IMR-90 (cell line): ENCODE measurements at regions not wholly inside any gene's neighbourhood (a gene's known extent, or its start where the extent isn't known, plus 50 kb on each side); places are given as distances from the start of the nearest gene placed in this dataset.

Experiments
- ATAC-seq: fragments of 200-7000 bp; cut with Tn5 transposase; 2 replicates; pipeline ENCODE4 v1.9.1; 2020; ENCODE audit warnings: low read depth, mild to moderate bottlenecking, moderate library complexity
- BruUV-seq: library from RNA; stranded (reverse); fragments of 400-500 nt; replicated peaks from 2 replicates; lab custom pipeline; 2021; lab: Mats Ljungman, UMichigan
- CTCF ChIA-PET: fragments of 300-600 bp; formaldehyde crosslinking; extraction: SDS; loops from one replicate; lab custom pipeline; 2021; ENCODE audit warnings: antibody characterized with exemption; lab: Yijun Ruan, JAX
- POLR2A ChIA-PET: fragments of 300-600 bp; sonication (Branson Sonifier 250); formaldehyde crosslinking; loops from one replicate; lab custom pipeline; 2022; ENCODE audit warnings: antibody characterized with exemption; ENCODE audit not compliant: unreplicated experiment; lab: Charles Lee
- DNase-seq: peaks from one replicate; pipeline ENCODE4 v3.0.0; 2013
- H2AFZ ChIP-seq: replicated peaks from 2 replicates; pipeline ENCODE3; 2013; ENCODE audit warnings: low read length, mild to moderate bottlenecking; ENCODE audit not compliant: poor library complexity
- H2AK5ac ChIP-seq: 2 replicates; pipeline ENCODE4 v1.6.1; 2013; ENCODE audit warnings: low read depth, low read length, inconsistent platforms
- H2AK9ac ChIP-seq: replicated peaks from 2 replicates; pipeline ENCODE3; 2013; ENCODE audit warnings: mild to moderate bottlenecking, low read depth, low read length, moderate library complexity; ENCODE audit not compliant: poor library complexity
- H2BK120ac ChIP-seq: 2 replicates; pipeline ENCODE4 v1.6.1; 2013; ENCODE audit warnings: low read depth, low read length, inconsistent platforms
- H2BK15ac ChIP-seq: 3 replicates; pipeline ENCODE4 v1.6.1; 2013; ENCODE audit warnings: low read depth, low read length, inconsistent platforms
- H2BK20ac ChIP-seq: 2 replicates; pipeline ENCODE4 v1.6.1; 2013; ENCODE audit warnings: low read depth, mild to moderate bottlenecking, inconsistent platforms, low read length, moderate library complexity
- H2BK5ac ChIP-seq: 2 replicates; pipeline ENCODE4 v1.6.1; 2013; ENCODE audit warnings: mild to moderate bottlenecking, low read depth, low read length, inconsistent platforms; ENCODE audit not compliant: poor library complexity, severe bottlenecking
- H3K14ac ChIP-seq: replicated peaks from 2 replicates; pipeline ENCODE4 v1.6.1; 2013; ENCODE audit warnings: low read depth, low read length, inconsistent platforms
- H3K18ac ChIP-seq: 2 replicates; pipeline ENCODE4 v1.6.1; 2013; ENCODE audit warnings: low read depth, low read length, control low read depth
- H3K23ac ChIP-seq: 2 replicates; pipeline ENCODE4 v1.6.1; 2013; ENCODE audit warnings: low read depth, low read length, inconsistent platforms
- H3K27ac ChIP-seq: 2 replicates; pipeline ENCODE4 v1.5.1; 2013; ENCODE audit warnings: mild to moderate bottlenecking, control low read depth, low read length; ENCODE audit not compliant: insufficient read depth
- H3K27me3 ChIP-seq: 2 replicates; pipeline ENCODE4 v1.6.1; 2013; ENCODE audit warnings: low read length; ENCODE audit not compliant: control insufficient read depth, insufficient read depth
- H3K36me3 ChIP-seq: 2 replicates; pipeline ENCODE4 v1.6.1; 2013; ENCODE audit warnings: low read length, mixed read lengths; ENCODE audit not compliant: control insufficient read depth, insufficient read depth
- H3K4ac ChIP-seq: 2 replicates; pipeline ENCODE4 v1.6.1; 2013; ENCODE audit warnings: low read depth, low read length, inconsistent platforms
- H3K4me1 ChIP-seq: 2 replicates; pipeline ENCODE4 v1.6.1; 2013; ENCODE audit warnings: low read length, mixed read lengths; ENCODE audit not compliant: control insufficient read depth, insufficient read depth
- H3K4me2 ChIP-seq: 2 replicates; pipeline ENCODE4 v1.6.1; 2013; ENCODE audit warnings: low read depth, mild to moderate bottlenecking, control low read depth, low read length, moderate library complexity
- H3K4me3 ChIP-seq: 2 replicates; pipeline ENCODE4 v1.5.1; 2013; ENCODE audit warnings: low read depth, mild to moderate bottlenecking, control low read depth, low read length, moderate library complexity; ENCODE audit not compliant: insufficient read depth
- H3K56ac ChIP-seq: 2 replicates; pipeline ENCODE4 v1.6.1; 2013; ENCODE audit warnings: low read length, inconsistent platforms; ENCODE audit not compliant: insufficient read depth; ENCODE audit errors: extremely low read depth
- H3K79me1 ChIP-seq, 2 experiments: 2 replicates each; pipeline ENCODE4 v1.6.1; 2013; ENCODE audit warnings: low read length in 2 of 2, inconsistent platforms in 1 of 2, low read depth in 1 of 2
- H3K9ac ChIP-seq: 2 replicates; pipeline ENCODE4 v1.6.1; 2013; ENCODE audit warnings: low read depth, low read length, control low read depth
- H3K9me1 ChIP-seq: 2 replicates; pipeline ENCODE4 v1.6.1; 2013; ENCODE audit warnings: low read length, inconsistent platforms; ENCODE audit not compliant: insufficient read depth
- H3K9me3 ChIP-seq: 2 replicates; pipeline ENCODE4 v1.6.1; 2013; ENCODE audit warnings: low read length; ENCODE audit not compliant: control insufficient read depth, insufficient read depth
- H4K20me1 ChIP-seq: 2 replicates; pipeline ENCODE4 v1.6.1; 2013; ENCODE audit warnings: low read length, inconsistent platforms; ENCODE audit not compliant: insufficient read depth
- H4K5ac ChIP-seq: 2 replicates; pipeline ENCODE4 v1.6.1; 2013; ENCODE audit warnings: mild to moderate bottlenecking, low read depth, low read length, control low read depth
- H4K8ac ChIP-seq, 2 experiments: 2 replicates each; pipeline ENCODE4 v1.6.1; 2013; ENCODE audit warnings: low read depth in 2 of 2, low read length in 2 of 2, control low read depth in 1 of 2, inconsistent platforms in 1 of 2
- H4K91ac ChIP-seq: 2 replicates; pipeline ENCODE4 v1.6.1; 2013; ENCODE audit warnings: low read depth, low read length, inconsistent platforms; ENCODE audit not compliant: insufficient read depth
- BHLHE40 ChIP-seq: fragments of 150-350 bp; IDR thresholded peaks from 2 replicates; pipeline ENCODE4 v1.6.1; 2016; ENCODE audit warnings: mild to moderate bottlenecking, low read depth, low read length
- CEBPB ChIP-seq: IDR thresholded peaks from 2 replicates; pipeline ENCODE4 v1.6.1; 2012; ENCODE audit warnings: low read depth, low read length, improper control_type of control experiment
- CHD1 ChIP-seq: IDR thresholded peaks from 2 replicates; pipeline ENCODE4 v1.6.1; 2012; ENCODE audit warnings: low read depth, low read length, improper control_type of control experiment
- FOS ChIP-seq: fragments of 150-350 bp; IDR thresholded peaks from 2 replicates; pipeline ENCODE4 v1.6.1; 2016; ENCODE audit warnings: low read depth, low read length
- MAFK ChIP-seq: IDR thresholded peaks from 2 replicates; pipeline ENCODE4 v1.6.1; 2012; ENCODE audit warnings: low read depth, low read length, improper control_type of control experiment
- MAZ ChIP-seq: IDR thresholded peaks from 2 replicates; pipeline ENCODE4 v1.6.1; 2012; ENCODE audit warnings: low read depth, mild to moderate bottlenecking, low read length, improper control_type of control experiment, moderate library complexity, borderline replicate concordance
- MXI1 ChIP-seq: IDR thresholded peaks from 2 replicates; pipeline ENCODE4 v1.6.1; 2012; ENCODE audit warnings: low read depth, mild to moderate bottlenecking, low read length, moderate library complexity, borderline replicate concordance
- NFE2L2 ChIP-seq: fragments of 150-350 bp; IDR thresholded peaks from 2 replicates; pipeline ENCODE4 v1.6.1; 2016; ENCODE audit warnings: low read depth, mild to moderate bottlenecking, low read length
- POLR2A ChIP-seq: IDR thresholded peaks from 2 replicates; pipeline ENCODE4 v1.6.1; 2012; ENCODE audit warnings: mild to moderate bottlenecking, low read depth, low read length
- RAD21 ChIP-seq: IDR thresholded peaks from 2 replicates; pipeline ENCODE4 v1.6.1; 2012; ENCODE audit warnings: low read length, improper control_type of control experiment
- RCOR1 ChIP-seq: IDR thresholded peaks from 2 replicates; pipeline ENCODE4 v1.6.1; 2012; ENCODE audit warnings: mild to moderate bottlenecking, low read length, improper control_type of control experiment; ENCODE audit not compliant: insufficient replicate concordance
- RFX5 ChIP-seq: IDR thresholded peaks from 2 replicates; pipeline ENCODE4 v1.8.0; 2012; ENCODE audit warnings: low read depth, mild to moderate bottlenecking, low read length, moderate library complexity
- SMC3 ChIP-seq: fragments of 150-350 bp; IDR thresholded peaks from 2 replicates; pipeline ENCODE4 v1.6.1; 2016; ENCODE audit warnings: low read depth, mild to moderate bottlenecking, antibody characterized with exemption, low read length, moderate library complexity
- WGBS, 2 experiments: methylation state at CpG; one replicate each; pipeline versions ENCODE4 v1.1.5 to v1.1.7; 2013; ENCODE audit warnings: missing lambda C conversion rate in 2 of 2; ENCODE audit not compliant: insufficient read length in 1 of 2; ENCODE audit errors: extremely low coverage in 2 of 2; 5-methylcytosine and 5-hydroxymethylcytosine counted together
- dilution Hi-C: fragments of 300-500 bp; cut with HindIII; formaldehyde crosslinking; loops from one replicate; pipeline ENCODE4 v1.14.3; 2018; ENCODE audit warnings: low sequenced_read_pairs; ENCODE audit not compliant: unreplicated experiment
- in situ Hi-C: fragments of 300-500 bp; cut with MboI; formaldehyde crosslinking; loops from 3 replicates; pipeline ENCODE4 v1.14.3; 2019; ENCODE audit warnings: low sequenced_read_pairs, inconsistent platforms, mixed read lengths
- intact Hi-C: fragments of 100-400 bp; cut with micrococcal nuclease; formaldehyde crosslinking; loops from 2 replicates; pipeline ENCODE4 v1.10.0; 2022
- TF ChIP-seq, protein P1 (sequence below): fragments of 150-350 bp; IDR thresholded peaks from 2 replicates; pipeline ENCODE4 v1.6.1; 2016; ENCODE audit warnings: low read depth, mild to moderate bottlenecking, low read length, moderate library complexity, borderline replicate concordance
- TF ChIP-seq, protein P2 (sequence below): conservative IDR thresholded peaks from 2 replicates; pipeline ENCODE4 v1.5.1; 2012; ENCODE audit warnings: mild to moderate bottlenecking, low read depth, low read length, improper control_type of control experiment
- TF ChIP-seq, protein P3 (sequence below): fragments of 150-350 bp; IDR thresholded peaks from 2 replicates; pipeline ENCODE4 v1.6.1; 2017; ENCODE audit warnings: mild to moderate bottlenecking, antibody characterized with exemption, low read length, low read depth

DNA sequence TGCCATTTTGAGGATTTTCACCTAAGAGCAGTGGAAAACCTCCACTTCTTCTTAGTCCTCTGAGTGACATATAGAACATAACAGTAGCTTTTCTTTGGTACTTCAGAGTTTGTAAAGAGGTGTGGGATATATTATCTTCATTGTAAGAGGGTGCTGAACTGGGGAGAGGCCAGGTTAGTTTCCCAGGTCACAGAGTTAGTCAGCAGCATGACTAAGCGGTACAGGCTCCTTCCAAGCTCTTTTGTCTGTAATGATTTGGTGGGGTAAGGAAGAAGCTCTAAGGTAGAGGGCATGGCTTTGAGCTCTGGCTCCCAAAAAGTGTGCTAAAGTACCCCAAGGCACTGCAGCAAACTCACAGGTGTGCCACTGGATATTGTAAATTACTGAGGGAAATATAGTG, 325.0 kb upstream of the PLXNA2 start:
- ChIA-PET POLR2A (no interaction called here), CTCF (no interaction called here)
- no peak overlapping the region for H3K56ac ChIP-seq
- H3K14ac ChIP-seq = no peak overlapping the region
- intact Hi-C loops = no loop called here
- no peak for ATAC-seq
- no peak overlapping the region for H3K27ac ChIP-seq
- H2BK120ac ChIP-seq = no peak overlapping the region
- no peak for DNase-seq
- dilution Hi-C loops = no loop called here
- no peaks in the 10 kb centered on the region for H3K4me1 ChIP-seq
- H4K8ac ChIP-seq = no peak overlapping the region
- H3K4ac ChIP-seq = no peak overlapping the region
- H2BK15ac ChIP-seq = no peak overlapping the region
- H3K9me3 ChIP-seq = 0 out of 2 replicates have a peak, but pooled peaks cover 2% of the 10 kb centered on the region
- no peaks in the 10 kb centered on the region for H3K27me3 ChIP-seq
- no peak overlapping the region for H3K4me2 ChIP-seq
- in situ Hi-C loops = no loop called here
- no peak overlapping the region for H2AK5ac ChIP-seq
- no TSS peak for BruUV-seq
- no peak overlapping the region for H4K91ac ChIP-seq
- TF ChIP-seq RAD21 (no peak), CHD1 (no peak), RCOR1 (no peak), BHLHE40 (no peak), FOS (no peak), POLR2A (no peak), RFX5 (no peak), MXI1 (no peak), MAZ (no peak), MAFK (no peak), SMC3 (no peak), NFE2L2 (no peak), CEBPB (no peak)
- TF ChIP-seq, protein P1, sequence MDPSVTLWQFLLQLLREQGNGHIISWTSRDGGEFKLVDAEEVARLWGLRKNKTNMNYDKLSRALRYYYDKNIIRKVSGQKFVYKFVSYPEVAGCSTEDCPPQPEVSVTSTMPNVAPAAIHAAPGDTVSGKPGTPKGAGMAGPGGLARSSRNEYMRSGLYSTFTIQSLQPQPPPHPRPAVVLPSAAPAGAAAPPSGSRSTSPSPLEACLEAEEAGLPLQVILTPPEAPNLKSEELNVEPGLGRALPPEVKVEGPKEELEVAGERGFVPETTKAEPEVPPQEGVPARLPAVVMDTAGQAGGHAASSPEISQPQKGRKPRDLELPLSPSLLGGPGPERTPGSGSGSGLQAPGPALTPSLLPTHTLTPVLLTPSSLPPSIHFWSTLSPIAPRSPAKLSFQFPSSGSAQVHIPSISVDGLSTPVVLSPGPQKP = no peak
- TF ChIP-seq, protein P2, sequence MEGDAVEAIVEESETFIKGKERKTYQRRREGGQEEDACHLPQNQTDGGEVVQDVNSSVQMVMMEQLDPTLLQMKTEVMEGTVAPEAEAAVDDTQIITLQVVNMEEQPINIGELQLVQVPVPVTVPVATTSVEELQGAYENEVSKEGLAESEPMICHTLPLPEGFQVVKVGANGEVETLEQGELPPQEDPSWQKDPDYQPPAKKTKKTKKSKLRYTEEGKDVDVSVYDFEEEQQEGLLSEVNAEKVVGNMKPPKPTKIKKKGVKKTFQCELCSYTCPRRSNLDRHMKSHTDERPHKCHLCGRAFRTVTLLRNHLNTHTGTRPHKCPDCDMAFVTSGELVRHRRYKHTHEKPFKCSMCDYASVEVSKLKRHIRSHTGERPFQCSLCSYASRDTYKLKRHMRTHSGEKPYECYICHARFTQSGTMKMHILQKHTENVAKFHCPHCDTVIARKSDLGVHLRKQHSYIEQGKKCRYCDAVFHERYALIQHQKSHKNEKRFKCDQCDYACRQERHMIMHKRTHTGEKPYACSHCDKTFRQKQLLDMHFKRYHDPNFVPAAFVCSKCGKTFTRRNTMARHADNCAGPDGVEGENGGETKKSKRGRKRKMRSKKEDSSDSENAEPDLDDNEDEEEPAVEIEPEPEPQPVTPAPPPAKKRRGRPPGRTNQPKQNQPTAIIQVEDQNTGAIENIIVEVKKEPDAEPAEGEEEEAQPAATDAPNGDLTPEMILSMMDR = no peak
- TF ChIP-seq, protein P3, sequence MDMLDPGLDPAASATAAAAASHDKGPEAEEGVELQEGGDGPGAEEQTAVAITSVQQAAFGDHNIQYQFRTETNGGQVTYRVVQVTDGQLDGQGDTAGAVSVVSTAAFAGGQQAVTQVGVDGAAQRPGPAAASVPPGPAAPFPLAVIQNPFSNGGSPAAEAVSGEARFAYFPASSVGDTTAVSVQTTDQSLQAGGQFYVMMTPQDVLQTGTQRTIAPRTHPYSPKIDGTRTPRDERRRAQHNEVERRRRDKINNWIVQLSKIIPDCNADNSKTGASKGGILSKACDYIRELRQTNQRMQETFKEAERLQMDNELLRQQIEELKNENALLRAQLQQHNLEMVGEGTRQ = no peak
- H2BK5ac ChIP-seq = no peak overlapping the region
- H3K18ac ChIP-seq = no peak overlapping the region
- H2AFZ ChIP-seq = no peak overlapping the region
- H3K4me3 ChIP-seq = no peak overlapping the region
- H4K20me1 ChIP-seq = no peaks in the 10 kb centered on the region
- no peak overlapping the region for H4K5ac ChIP-seq
- no peak overlapping the region for H3K23ac ChIP-seq
- no peak overlapping the region for H2AK9ac ChIP-seq
- H3K36me3 ChIP-seq = no peaks in the 10 kb centered on the region
- H2BK20ac ChIP-seq = no peak overlapping the region
- no peaks in the 10 kb centered on the region for H3K79me1 ChIP-seq
- no peaks in the 10 kb centered on the region for H3K9me1 ChIP-seq
- no peak overlapping the region for H3K9ac ChIP-seq
- WGBS, 2 experiments = no CpG with 5 or more reads among the region's 1 CpG
